Kidney epithelial cell (primary cell): ENCODE measurements at regions not wholly inside any gene's neighbourhood (a gene's known extent, or its start where the extent isn't known, plus 50 kb on each side); places are given as distances from the start of the nearest gene placed in this dataset.

Source experiments
- DNase-seq: peaks from one replicate; pipeline ENCODE4 v3.0.0-alpha.2; 2010; ENCODE audit warnings: low read depth
- H3K27me3 ChIP-seq: 2 replicates; pipeline ENCODE4 v1.6.0; 2011; ENCODE audit warnings: low read length; ENCODE audit not compliant: control insufficient read depth, insufficient read depth
- H3K36me3 ChIP-seq: 2 replicates; pipeline ENCODE4 v1.5.1; 2011; ENCODE audit warnings: low read length; ENCODE audit not compliant: control insufficient read depth, insufficient read depth
- H3K4me3 ChIP-seq: 2 replicates; pipeline ENCODE4 v1.5.1; 2011; ENCODE audit warnings: low read depth, mild to moderate bottlenecking, control low read depth, low read length
- TF ChIP-seq, protein P1 (sequence below): IDR thresholded peaks from 2 replicates; pipeline ENCODE4 v1.5.1; 2011; ENCODE audit warnings: mild to moderate bottlenecking, moderate library complexity, low read length, control low read depth, inconsistent platforms; ENCODE audit not compliant: insufficient read depth, poor library complexity, severe bottlenecking

DNA sequence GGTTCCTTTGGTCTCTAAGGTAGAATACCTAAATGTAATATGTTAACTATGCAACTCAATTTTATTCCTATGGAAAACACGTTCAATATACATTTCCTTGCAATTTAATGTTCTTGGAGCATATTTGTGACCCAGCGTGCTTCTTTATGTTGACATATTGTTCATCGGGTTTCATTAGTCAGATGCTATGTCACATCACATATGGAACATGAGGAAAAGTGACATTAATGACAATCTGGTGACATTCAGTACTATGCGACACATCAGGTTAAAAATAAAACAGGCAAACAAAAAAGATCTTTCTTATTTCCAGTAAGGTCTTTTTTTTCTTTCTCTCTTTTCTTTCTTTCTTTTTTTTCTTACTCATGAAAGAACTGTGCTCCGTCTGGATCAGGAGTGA is 135.6 kb upstream of the SMIM21 start:
- TF ChIP-seq, protein P1, sequence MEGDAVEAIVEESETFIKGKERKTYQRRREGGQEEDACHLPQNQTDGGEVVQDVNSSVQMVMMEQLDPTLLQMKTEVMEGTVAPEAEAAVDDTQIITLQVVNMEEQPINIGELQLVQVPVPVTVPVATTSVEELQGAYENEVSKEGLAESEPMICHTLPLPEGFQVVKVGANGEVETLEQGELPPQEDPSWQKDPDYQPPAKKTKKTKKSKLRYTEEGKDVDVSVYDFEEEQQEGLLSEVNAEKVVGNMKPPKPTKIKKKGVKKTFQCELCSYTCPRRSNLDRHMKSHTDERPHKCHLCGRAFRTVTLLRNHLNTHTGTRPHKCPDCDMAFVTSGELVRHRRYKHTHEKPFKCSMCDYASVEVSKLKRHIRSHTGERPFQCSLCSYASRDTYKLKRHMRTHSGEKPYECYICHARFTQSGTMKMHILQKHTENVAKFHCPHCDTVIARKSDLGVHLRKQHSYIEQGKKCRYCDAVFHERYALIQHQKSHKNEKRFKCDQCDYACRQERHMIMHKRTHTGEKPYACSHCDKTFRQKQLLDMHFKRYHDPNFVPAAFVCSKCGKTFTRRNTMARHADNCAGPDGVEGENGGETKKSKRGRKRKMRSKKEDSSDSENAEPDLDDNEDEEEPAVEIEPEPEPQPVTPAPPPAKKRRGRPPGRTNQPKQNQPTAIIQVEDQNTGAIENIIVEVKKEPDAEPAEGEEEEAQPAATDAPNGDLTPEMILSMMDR, result no peak
- H3K4me3 ChIP-seq, result no peak overlapping the region

DNA sequence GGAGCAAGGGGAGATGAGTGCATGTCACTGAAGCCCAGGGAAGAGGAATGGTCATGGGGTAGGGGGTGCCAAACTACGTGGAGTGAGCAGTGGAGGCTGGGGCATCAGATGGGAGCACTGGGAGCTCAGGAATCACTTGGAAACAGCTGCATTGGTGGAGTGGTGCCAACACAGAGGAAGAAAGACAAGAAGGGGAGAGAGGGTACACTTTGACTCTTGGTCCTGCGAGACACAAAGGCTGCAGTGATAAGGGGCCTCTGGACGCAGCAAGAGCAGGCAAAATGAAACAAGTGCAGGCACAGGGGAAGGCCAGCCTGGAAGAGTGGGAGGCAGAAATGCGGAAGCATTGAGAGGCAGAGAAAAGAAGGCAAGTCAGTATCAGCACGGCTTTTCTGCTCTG is 134.7 kb upstream of the SMIM21 start:
- TF ChIP-seq, protein P1, result no peak

More for the DNA sequence above, 135.6 kb upstream of the SMIM21 start:
- no peaks in the 10 kb centered on the region for H3K36me3 ChIP-seq
- H3K27me3 ChIP-seq, result no peaks in the 10 kb centered on the region
- DNase-seq, result no peak

DNA sequence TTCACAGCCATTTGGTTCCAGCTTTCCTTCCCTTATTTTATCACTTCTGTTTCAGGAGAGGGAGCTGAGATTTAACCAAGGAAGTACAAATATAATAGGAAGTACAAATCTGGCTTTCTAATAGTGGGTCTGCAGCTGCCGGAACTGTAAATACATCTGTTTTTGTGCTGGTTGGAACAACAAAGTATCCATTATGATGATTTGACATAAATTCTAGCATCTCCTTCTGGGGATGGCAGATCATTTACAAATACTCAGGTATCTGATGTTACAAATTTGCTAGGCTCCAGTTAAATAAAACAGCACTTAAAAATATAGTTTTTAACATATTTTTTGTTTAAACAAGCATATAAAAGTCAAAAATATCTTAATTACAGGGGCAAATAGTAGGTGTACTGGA is 131.3 kb upstream of the SMIM21 start:
- no peak for DNase-seq
- TF ChIP-seq, protein P1, result no peak
- Histone ChIP-seq H3K27me3 (no peaks in the 10 kb centered on the region), H3K4me3 (no peak overlapping the region), H3K36me3 (no peaks in the 10 kb centered on the region)

More for the DNA sequence above, 134.7 kb upstream of the SMIM21 start:
- DNase-seq, result no peak
- no peaks in the 10 kb centered on the region for H3K27me3 ChIP-seq
- no peaks in the 10 kb centered on the region for H3K36me3 ChIP-seq
- H3K4me3 ChIP-seq, result no peak overlapping the region

DNA sequence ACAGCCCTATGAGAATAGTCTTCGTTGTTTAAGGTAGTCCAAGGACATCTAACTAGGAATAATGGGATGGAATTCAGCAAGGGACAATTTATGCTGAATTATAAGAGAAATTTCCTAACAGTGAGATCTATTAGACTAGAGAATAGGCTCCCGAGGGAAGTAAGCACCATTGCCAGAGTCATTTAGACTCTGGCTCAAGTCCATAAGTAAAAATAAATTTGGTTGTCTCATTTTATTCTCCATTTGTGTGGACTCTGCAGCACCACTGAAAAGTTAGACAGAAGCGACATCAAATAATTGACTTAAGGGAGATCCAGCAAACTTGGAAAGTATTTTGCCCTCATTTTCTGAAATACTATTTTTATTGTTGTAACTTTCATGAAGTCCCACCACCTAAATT is 129.3 kb upstream of the SMIM21 start:
- Histone ChIP-seq H3K4me3 (no peak overlapping the region), H3K27me3 (no peaks in the 10 kb centered on the region), H3K36me3 (no peaks in the 10 kb centered on the region)
- no peak for DNase-seq
- TF ChIP-seq, protein P1, result no peak

DNA sequence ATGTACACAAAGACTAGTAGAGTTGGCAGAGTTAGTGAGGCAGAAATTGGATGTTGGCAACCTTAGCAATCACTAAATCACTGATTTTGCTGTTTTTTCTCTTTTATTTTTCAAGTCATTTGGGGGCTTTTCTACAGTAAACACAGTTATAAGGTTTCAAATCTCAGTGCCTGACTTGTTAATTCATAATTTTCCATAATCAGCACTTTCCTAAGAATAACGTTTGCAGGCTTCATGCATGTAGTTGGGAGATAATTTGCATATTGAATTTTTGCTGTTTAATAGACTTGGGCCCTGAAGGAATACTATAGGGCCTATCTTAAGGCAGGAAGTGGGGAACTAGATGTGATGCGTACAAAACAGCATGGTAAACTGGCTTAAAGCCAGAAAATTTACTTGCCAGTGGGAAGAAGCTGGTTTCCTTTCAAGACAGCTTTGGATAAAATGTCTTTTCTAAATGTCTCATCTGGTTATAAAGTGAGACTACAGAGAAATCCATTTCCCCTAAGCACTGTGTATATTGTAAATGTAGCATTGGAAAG is 127.2 kb upstream of the SMIM21 start:
- no peaks in the 10 kb centered on the region for H3K36me3 ChIP-seq
- DNase-seq, result no peak
- no peaks in the 10 kb centered on the region for H3K27me3 ChIP-seq
- TF ChIP-seq, protein P1, result no peak
- no peak overlapping the region for H3K4me3 ChIP-seq

DNA sequence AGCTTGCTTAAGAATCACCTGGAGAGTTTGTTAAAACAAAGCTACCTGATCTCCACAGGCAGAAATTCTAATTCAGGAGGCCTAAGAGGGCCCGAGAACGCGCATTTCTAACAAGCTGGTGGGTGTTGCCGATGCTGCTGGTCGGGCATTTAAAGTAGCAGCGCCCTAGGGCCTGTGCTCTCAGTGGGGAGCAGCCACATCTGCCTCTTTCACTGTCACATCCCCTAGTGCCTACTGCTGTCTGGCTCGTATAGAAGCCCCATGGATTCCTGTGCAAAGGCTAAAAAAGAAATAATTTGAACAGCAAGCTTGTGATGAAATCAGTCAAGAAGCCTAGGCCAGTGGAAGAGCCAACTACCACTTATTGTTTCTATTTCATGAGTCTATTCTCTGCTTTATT is 126.7 kb upstream of the SMIM21 start:
- no peaks in the 10 kb centered on the region for H3K27me3 ChIP-seq
- TF ChIP-seq, protein P1, result no peak
- no peak overlapping the region for H3K4me3 ChIP-seq
- DNase-seq, result no peak
- no peaks in the 10 kb centered on the region for H3K36me3 ChIP-seq
